ENCODE measurements at regions not wholly inside any gene's neighbourhood (a gene's known extent, or its start where the extent isn't known, plus 50 kb on each side); places are given as distances from the start of the nearest gene placed in this dataset.

GRCh38 chr20:55761100-55761499 lies 244.2 kb downstream of the CBLN4 start:
- TF ChIP-seq CTCF (IDR thresholded peaks at IDR 0.05) = no peak
- no peak for TF ChIP-seq POLR2A (IDR thresholded peaks at IDR 0.05)
- TF ChIP-seq EP300 (IDR thresholded peaks at IDR 0.05) = no peak
- no peak for TF ChIP-seq POLR2AphosphoS5 (IDR thresholded peaks at IDR 0.05)
